Spleen (tissue), 11 donors: ENCODE measurements at regions not wholly inside any gene's neighbourhood (a gene's known extent, or its start where the extent isn't known, plus 50 kb on each side); places are given as distances from the start of the nearest gene placed in this dataset.

ENCODE experiments used
- DNase-seq: peaks from one replicate; pipeline ENCODE4 v3.0.0-alpha.2; 2020
- H3K27ac ChIP-seq, 8 donors: fragments of 200-600 bp; sonication (generic) in 7 of 8; 1 replicate in 4 of 8; 2 replicates in 4 of 8; pipeline versions ENCODE4 v1.5.0 to v1.8.0; 2016 to 2021; ENCODE audit warnings: inconsistent platforms in 4 of 8, mild to moderate bottlenecking in 4 of 8, moderate library complexity in 1 of 8
- H3K27me3 ChIP-seq, 7 donors: fragments of 200-600 bp; sonication (generic) in 6 of 7; replicated peaks in 1 of 7; 1 replicate in 4 of 7; 2 replicates in 3 of 7; pipeline versions ENCODE4 v1.5.0 to v1.8.0; 2016 to 2021; ENCODE audit warnings: inconsistent platforms in 3 of 7, mild to moderate bottlenecking in 1 of 7
- H3K36me3 ChIP-seq, 6 donors: fragments of 200-600 bp; sonication (generic) in 5 of 6; 1 replicate in 4 of 6; 2 replicates in 2 of 6; pipeline versions ENCODE4 v1.5.0 to v1.8.0; 2016 to 2021; ENCODE audit warnings: inconsistent platforms in 2 of 6
- H3K4me1 ChIP-seq, 6 donors: fragments of 200-600 bp; sonication (generic) in 5 of 6; 1 replicate in 3 of 6; 2 replicates in 3 of 6; pipeline versions ENCODE4 v1.5.0 to v1.8.0; 2016 to 2021; ENCODE audit warnings: inconsistent platforms in 3 of 6
- H3K4me3 ChIP-seq, 8 donors: fragments of 200-600 bp; sonication (generic) in 7 of 8; 1 replicate in 4 of 8; 2 replicates in 4 of 8; pipeline versions ENCODE4 v1.5.0 to v1.8.0; 2016 to 2021; ENCODE audit warnings: inconsistent platforms in 4 of 8, mild to moderate bottlenecking in 4 of 8, moderate library complexity in 2 of 8
- H3K9me3 ChIP-seq, 8 donors: fragments of 200-600 bp; sonication (generic) in 7 of 8; 1 replicate in 4 of 8; 2 replicates in 4 of 8; pipeline versions ENCODE4 v1.5.0 to v1.8.0; 2016 to 2021; ENCODE audit warnings: inconsistent platforms in 4 of 8
- POLR2A ChIP-seq, 3 donors: fragments of 450-650 bp; IDR thresholded peaks; one replicate each; pipeline ENCODE4 v1.5.1; 2017; ENCODE audit warnings: antibody characterized with exemption in 3 of 3, mild to moderate bottlenecking in 1 of 3
- POLR2AphosphoS5 ChIP-seq, 3 donors: sonication (generic); formaldehyde crosslinking; IDR thresholded peaks; one replicate each; pipeline ENCODE4 v1.5.1; 2017; ENCODE audit warnings: antibody characterized with exemption in 3 of 3
- WGBS, 5 donors: extraction: QIAGEN DNeasy Blood & Tissue Kit in 3 of 5; methylation state at CpG; one replicate each; pipeline versions ENCODE4 v1.1.5 to v1.1.7; 2013 to 2018; 5-methylcytosine and 5-hydroxymethylcytosine counted together
- intact Hi-C: fragments of 100-400 bp; cut with DNase I; formaldehyde crosslinking; loops from one replicate; pipeline ENCODE4 v1.15.0; 2023; ENCODE audit warnings: low total_unique reads
- TF ChIP-seq, protein P1 (sequence below), 11 experiments: fragments of 200-600 bp in 7 of 11; fragments of 450-650 bp in 4 of 11; sonication (generic) in 4 of 11; IDR thresholded peaks in 8 of 11; conservative IDR thresholded peaks in 3 of 11; 1 replicate in 7 of 11; 2 replicates in 4 of 11; pipeline versions ENCODE4 v1.4.0 to v1.8.0; 2016 to 2021; ENCODE audit warnings: antibody characterized with exemption in 11 of 11, inconsistent platforms in 4 of 11, mild to moderate bottlenecking in 1 of 11
- donor health status: healthy with polysubstance abuse.
- donor health status: DM: no; HTN: no; CAD: no; lungs with moderate emphysema.
- donor health status: DM: no; HTN: no; CAD: no.
- donor health status: Bipolar disorder and iron deficiency.
- donor health status: healthy.
- donor health status: DM: no; HTN: no; CAD: no.
- donor health status: DM: yes; HTN: yes; CAD: no.

GRCh38 chr2:145927131-145927950, 1407.4 kb upstream of the ZEB2 start:
- no peaks in the 10 kb centered on the region for H3K36me3 ChIP-seq
- no peak overlapping the region for H3K27ac ChIP-seq
- TF ChIP-seq, protein P1, sequence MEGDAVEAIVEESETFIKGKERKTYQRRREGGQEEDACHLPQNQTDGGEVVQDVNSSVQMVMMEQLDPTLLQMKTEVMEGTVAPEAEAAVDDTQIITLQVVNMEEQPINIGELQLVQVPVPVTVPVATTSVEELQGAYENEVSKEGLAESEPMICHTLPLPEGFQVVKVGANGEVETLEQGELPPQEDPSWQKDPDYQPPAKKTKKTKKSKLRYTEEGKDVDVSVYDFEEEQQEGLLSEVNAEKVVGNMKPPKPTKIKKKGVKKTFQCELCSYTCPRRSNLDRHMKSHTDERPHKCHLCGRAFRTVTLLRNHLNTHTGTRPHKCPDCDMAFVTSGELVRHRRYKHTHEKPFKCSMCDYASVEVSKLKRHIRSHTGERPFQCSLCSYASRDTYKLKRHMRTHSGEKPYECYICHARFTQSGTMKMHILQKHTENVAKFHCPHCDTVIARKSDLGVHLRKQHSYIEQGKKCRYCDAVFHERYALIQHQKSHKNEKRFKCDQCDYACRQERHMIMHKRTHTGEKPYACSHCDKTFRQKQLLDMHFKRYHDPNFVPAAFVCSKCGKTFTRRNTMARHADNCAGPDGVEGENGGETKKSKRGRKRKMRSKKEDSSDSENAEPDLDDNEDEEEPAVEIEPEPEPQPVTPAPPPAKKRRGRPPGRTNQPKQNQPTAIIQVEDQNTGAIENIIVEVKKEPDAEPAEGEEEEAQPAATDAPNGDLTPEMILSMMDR (IDR thresholded peaks at IDR 0.05 in 8 of 11, conservative IDR thresholded peaks at IDR 0.05 in 3 of 11): no peak
- TF ChIP-seq POLR2AphosphoS5 (IDR thresholded peaks at IDR 0.05) (no peak), POLR2A (IDR thresholded peaks at IDR 0.05) (no peak)
- H3K9me3 ChIP-seq: no peaks in the 10 kb centered on the region
- peaks cover 0 to 4% (median 0%) of the 10 kb centered on the region in 6 donors for H3K4me1 ChIP-seq
- intact Hi-C loops: no loop called here
- no peaks in the 10 kb centered on the region for H3K27me3 ChIP-seq
- DNase-seq: no peak
- no peak overlapping the region for H3K4me3 ChIP-seq
- WGBS, 5 donors: 68 to 87% (median 80%) methylated on average over 5 of the region's 5 CpGs

DNA sequence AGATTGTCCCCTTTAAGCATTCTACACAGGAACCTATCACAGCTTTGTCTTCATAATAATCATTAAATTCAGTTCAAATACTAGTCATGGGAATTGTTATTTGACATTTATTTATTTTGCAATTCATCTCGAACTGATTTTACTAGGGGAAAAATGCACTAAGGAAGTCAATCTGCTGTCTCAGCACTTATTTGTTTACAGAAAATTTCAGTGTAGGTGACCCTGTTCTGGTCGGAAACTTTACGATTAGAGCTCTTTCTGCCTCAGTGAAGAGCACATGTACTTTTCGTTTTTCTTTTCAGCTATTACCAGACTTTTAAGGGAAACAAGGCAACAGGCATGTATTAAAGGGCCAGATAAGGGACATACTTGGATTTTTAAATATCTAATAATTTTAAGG, 1405.7 kb upstream of the ZEB2 start:
- no peak for DNase-seq
- 50 to 70% (median 58%) methylated on average over 4 of the region's 4 CpGs for WGBS, 5 donors
- Histone ChIP-seq H3K4me3 (no peak overlapping the region), H3K27ac (no peak overlapping the region), H3K27me3 (no peaks in the 10 kb centered on the region), H3K9me3 (no peaks in the 10 kb centered on the region), H3K36me3 (no peaks in the 10 kb centered on the region), H3K4me1 (peaks cover 0 to 4% (median 0%) of the 10 kb centered on the region in 6 donors)
- intact Hi-C loops: no loop called here
- TF ChIP-seq, protein P1 (IDR thresholded peaks at IDR 0.05 in 8 of 11, conservative IDR thresholded peaks at IDR 0.05 in 3 of 11): no peak
- no peak for TF ChIP-seq POLR2AphosphoS5 (IDR thresholded peaks at IDR 0.05)
- TF ChIP-seq POLR2A (IDR thresholded peaks at IDR 0.05): no peak

DNA sequence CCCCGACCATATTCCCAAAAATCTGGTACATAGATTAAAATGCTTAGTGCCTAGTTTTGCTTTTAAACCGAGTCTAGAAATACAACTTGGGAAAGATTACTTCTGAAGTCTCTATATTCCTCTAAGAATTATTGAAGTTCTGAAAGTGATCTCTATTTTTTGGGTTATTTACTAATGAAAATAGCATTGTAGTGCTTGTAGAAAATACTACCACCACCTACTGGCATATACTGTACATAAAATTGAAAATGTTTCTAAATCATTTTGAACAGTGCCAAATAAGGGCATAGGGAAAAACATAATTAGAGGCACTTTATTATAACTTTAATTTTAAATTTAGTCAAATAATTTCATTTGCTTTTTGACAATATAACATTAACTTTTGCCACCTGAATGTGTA, 1399.6 kb upstream of the ZEB2 start:
- DNase-seq: no peak

GRCh38 chr2:145918951-145919350, 1399.0 kb upstream of the ZEB2 start:
- intact Hi-C loops: no loop called here
- no peaks in the 10 kb centered on the region for H3K27me3 ChIP-seq
- 72 to 91% (median 78%) methylated on average over 1 of the region's 1 CpG for WGBS, 5 donors
- no peak for DNase-seq
- H3K27ac ChIP-seq: peak overlapping the region in 2 of 8 donors; percentile 2 to 6
- TF ChIP-seq, protein P1 (IDR thresholded peaks at IDR 0.05 in 8 of 11, conservative IDR thresholded peaks at IDR 0.05 in 3 of 11): no peak
- TF ChIP-seq POLR2A (IDR thresholded peaks at IDR 0.05): no peak
- no peak for TF ChIP-seq POLR2AphosphoS5 (IDR thresholded peaks at IDR 0.05)
- H3K4me1 ChIP-seq: no peaks in the 10 kb centered on the region
- H3K4me3 ChIP-seq: no peak overlapping the region
- H3K36me3 ChIP-seq: no peaks in the 10 kb centered on the region
- H3K9me3 ChIP-seq: no peaks in the 10 kb centered on the region

More for the DNA sequence above, 1399.6 kb upstream of the ZEB2 start:
- Histone ChIP-seq H3K27ac (no peak overlapping the region), H3K36me3 (no peaks in the 10 kb centered on the region), H3K4me3 (no peak overlapping the region), H3K27me3 (no peaks in the 10 kb centered on the region), H3K4me1 (no peaks in the 10 kb centered on the region), H3K9me3 (no peaks in the 10 kb centered on the region)
- intact Hi-C loops: no loop called here
- WGBS, 5 donors: 76 to 84% (median 82%) methylated on average over 2 of the region's 2 CpGs
- no peak for TF ChIP-seq POLR2A (IDR thresholded peaks at IDR 0.05)
- TF ChIP-seq, protein P1 (IDR thresholded peaks at IDR 0.05 in 8 of 11, conservative IDR thresholded peaks at IDR 0.05 in 3 of 11): peak in 1 of 11 experiments; percentile 16
